DOHH2 (cell line): ENCODE measurements at regions not wholly inside any gene's neighbourhood (a gene's known extent, or its start where the extent isn't known, plus 50 kb on each side); places are given as distances from the start of the nearest gene placed in this dataset.

Experiments used
- H3F3A ChIP-seq: fragments of 200-600 bp; sonication (generic), shearing (Covaris generic); 2 replicates; pipeline ENCODE4 v1.6.0; 2016; ENCODE audit warnings: antibody characterized with exemption, mild to moderate bottlenecking; ENCODE audit not compliant: control insufficient read depth, insufficient read depth
- H3K27ac ChIP-seq: fragments of 200-600 bp; sonication (generic); 2 replicates; pipeline ENCODE4 v1.5.1; 2014; ENCODE audit warnings: low read depth, mild to moderate bottlenecking, low read length, moderate library complexity
- H3K27me3 ChIP-seq: fragments of 200-600 bp; sonication (generic); 2 replicates; pipeline ENCODE4 v1.6.1; 2014; ENCODE audit warnings: mild to moderate bottlenecking, low read length, mixed read lengths; ENCODE audit not compliant: control insufficient read depth
- H3K36me3 ChIP-seq: fragments of 200-600 bp; sonication (generic); 2 replicates; pipeline ENCODE4 v1.6.1; 2014; ENCODE audit warnings: mild to moderate bottlenecking, low read length, moderate library complexity, mixed read lengths; ENCODE audit not compliant: control insufficient read depth
- H3K4me1 ChIP-seq: fragments of 200-600 bp; sonication (generic); 2 replicates; pipeline ENCODE4 v1.6.1; 2014; ENCODE audit warnings: mild to moderate bottlenecking, low read length, mixed read lengths; ENCODE audit not compliant: control insufficient read depth
- H3K4me2 ChIP-seq: fragments of 200-600 bp; sonication (generic); 2 replicates; pipeline ENCODE4 v1.6.0; 2014; ENCODE audit warnings: mild to moderate bottlenecking, low read length, moderate library complexity
- H3K4me3 ChIP-seq: fragments of 200-600 bp; sonication (generic); 2 replicates; pipeline ENCODE4 v1.5.1; 2014; ENCODE audit warnings: mild to moderate bottlenecking, low read length, mixed read lengths
- H3K79me2 ChIP-seq: fragments of 200-600 bp; sonication (generic); 2 replicates; pipeline ENCODE4 v1.6.1; 2014; ENCODE audit warnings: mild to moderate bottlenecking, low read length, mixed read lengths; ENCODE audit not compliant: control insufficient read depth
- H3K9me2 ChIP-seq: fragments of 200-600 bp; sonication (generic); replicated peaks from 2 replicates; pipeline ENCODE4 v1.6.1; 2014; ENCODE audit warnings: mild to moderate bottlenecking, low read length, mixed read lengths; ENCODE audit not compliant: control insufficient read depth
- H3K9me3 ChIP-seq: fragments of 200-600 bp; sonication (generic); 2 replicates; pipeline ENCODE4 v1.6.1; 2014; ENCODE audit warnings: antibody characterized with exemption, low read length, mixed read lengths; ENCODE audit not compliant: control insufficient read depth, insufficient read depth
- H4K20me1 ChIP-seq: fragments of 200-600 bp; sonication (generic); 2 replicates; pipeline ENCODE4 v1.6.0; 2014; ENCODE audit warnings: low read depth, mild to moderate bottlenecking, antibody characterized with exemption, low read length, moderate library complexity; ENCODE audit not compliant: control insufficient read depth, insufficient read depth
- CTCF ChIP-seq: fragments of 200-600 bp; sonication (generic); IDR thresholded peaks from one replicate; pipeline ENCODE4 v1.5.1; 2014; ENCODE audit warnings: antibody characterized with exemption, mild to moderate bottlenecking, low read depth, low read length; ENCODE audit not compliant: poor library complexity, severe bottlenecking
- EZH2phosphoT487 ChIP-seq: fragments of 200-600 bp; sonication (generic); IDR thresholded peaks from 2 replicates; pipeline ENCODE4 v1.6.1; 2017; ENCODE audit warnings: borderline replicate concordance, mild to moderate bottlenecking, antibody characterized with exemption, low read length, moderate library complexity, mixed read lengths

GRCh38 chr1:36702963-36703362 lies 220.2 kb upstream of the CSF3R start:
- Histone ChIP-seq H3F3A (no peaks in the 10 kb centered on the region), H3K9me3 (no peaks in the 10 kb centered on the region), H3K9me2 (no peaks in the 10 kb centered on the region), H3K27ac (no peak overlapping the region), H3K36me3 (no peaks in the 10 kb centered on the region), H3K4me1 (0 out of 2 replicates have a peak, but pooled peaks cover 2% of the 10 kb centered on the region), H3K4me2 (no peak overlapping the region), H4K20me1 (no peaks in the 10 kb centered on the region), H3K79me2 (no peaks in the 10 kb centered on the region), H3K27me3 (0 out of 2 replicates have a peak, but pooled peaks cover 5% of the 10 kb centered on the region), H3K4me3 (no peak overlapping the region)
- TF ChIP-seq EZH2phosphoT487 (no peak), CTCF (no peak)

GRCh38 chr1:36699113-36699911 lies 216.6 kb upstream of the CSF3R start:
- H3K27ac ChIP-seq = no peak overlapping the region
- H3K9me2 ChIP-seq = no peaks in the 10 kb centered on the region
- 0 out of 2 replicates have a peak, but pooled peaks cover 2% of the 10 kb centered on the region for H3K4me1 ChIP-seq
- H3F3A ChIP-seq = no peaks in the 10 kb centered on the region
- 0 out of 2 replicates have a peak, but pooled peaks cover 2% of the 10 kb centered on the region for H3K27me3 ChIP-seq
- no peak overlapping the region for H3K4me2 ChIP-seq
- H3K36me3 ChIP-seq = no peaks in the 10 kb centered on the region
- H3K9me3 ChIP-seq = no peaks in the 10 kb centered on the region
- no peak overlapping the region for H3K4me3 ChIP-seq
- no peak for TF ChIP-seq EZH2phosphoT487
- H3K79me2 ChIP-seq = no peaks in the 10 kb centered on the region
- no peaks in the 10 kb centered on the region for H4K20me1 ChIP-seq

GRCh38 chr1:36697836-36698605 lies 215.3 kb upstream of the CSF3R start:
- Histone ChIP-seq H3K27me3 (0 out of 2 replicates have a peak, but pooled peaks cover 2% of the 10 kb centered on the region), H3K27ac (no peak overlapping the region), H3F3A (no peaks in the 10 kb centered on the region), H3K4me1 (no peaks in the 10 kb centered on the region), H3K9me3 (no peaks in the 10 kb centered on the region), H4K20me1 (no peaks in the 10 kb centered on the region), H3K79me2 (no peaks in the 10 kb centered on the region), H3K4me3 (no peak overlapping the region), H3K9me2 (no peaks in the 10 kb centered on the region), H3K4me2 (no peak overlapping the region), H3K36me3 (no peaks in the 10 kb centered on the region)
- TF ChIP-seq CTCF (no peak), EZH2phosphoT487 (no peak)
